B cell (primary cell): ENCODE measurements at regions not wholly inside any gene's neighbourhood (a gene's known extent, or its start where the extent isn't known, plus 50 kb on each side); places are given as distances from the start of the nearest gene placed in this dataset.
A peak's percentile ranks its signal among the peaks of the same experiment; 100 is the strongest.
"Not testable (repeated sequence)": the region's sequence is repeated elsewhere in the genome, so short reads cannot be mapped to it uniquely, and the experiment has no call there.

ENCODE experiments used
- ATAC-seq: fragments of 200-7000 bp; cut with Tn5 transposase; one replicate; pipeline ENCODE4 v1.10.0; 2021; ENCODE audit warnings: low read depth, mild to moderate bottlenecking, moderate number of reproducible peaks, moderate library complexity
- CTCF ChIA-PET: fragments of 350-600 bp; sonication (Branson Sonifier 250); formaldehyde crosslinking; loops from one replicate; lab custom pipeline; 2021; ENCODE audit warnings: antibody characterized with exemption, inconsistent platforms; lab: Charles Lee
- POLR2A ChIA-PET: fragments of 350-600 bp; sonication (Branson Sonifier 250); formaldehyde crosslinking; loops from one replicate; lab custom pipeline; 2021; ENCODE audit warnings: antibody characterized with exemption; lab: Charles Lee
- DNase-seq: peaks from one replicate; pipeline ENCODE4 v3.0.0; 2013
- H2AFZ ChIP-seq: 2 replicates; pipeline ENCODE4 v1.6.1; 2012; ENCODE audit warnings: mild to moderate bottlenecking, low read depth, low read length; ENCODE audit not compliant: insufficient read depth, poor library complexity, severe bottlenecking
- H3K27ac ChIP-seq, 2 donors: 1 replicate in 1 of 2; 2 replicates in 1 of 2; pipeline ENCODE4 v1.5.1; 2012 to 2013; ENCODE audit warnings: low read length in 2 of 2, mild to moderate bottlenecking in 2 of 2, moderate library complexity in 1 of 2
- H3K27me3 ChIP-seq, 4 experiments: fragments of 200-600 bp in 1 of 4; sonication (generic) in 1 of 4; replicated peaks in 1 of 4; 1 replicate in 2 of 4; 2 replicates in 2 of 4; pipeline versions ENCODE4 v1.6.1 to v1.7.0; 2013 to 2016; ENCODE audit warnings: low read length in 3 of 4, mild to moderate bottlenecking in 2 of 4, mixed read lengths in 1 of 4, moderate library complexity in 1 of 4; ENCODE audit not compliant: insufficient read depth in 4 of 4, control insufficient read depth in 3 of 4; ENCODE audit errors: control extremely low read depth in 1 of 4
- H3K36me3 ChIP-seq, 2 experiments: replicated peaks in 1 of 2; 1 replicate in 1 of 2; 2 replicates in 1 of 2; pipeline versions ENCODE4 v1.6.1 to v1.7.1; 2013; ENCODE audit warnings: low read length in 1 of 2; ENCODE audit not compliant: insufficient read depth in 2 of 2, control insufficient read depth in 1 of 2; ENCODE audit errors: control extremely low read depth in 1 of 2, extremely low read depth in 1 of 2
- H3K4me1 ChIP-seq, 2 donors: fragments of 200-600 bp in 1 of 2; sonication (generic) in 1 of 2; 1 replicate in 1 of 2; 2 replicates in 1 of 2; pipeline versions ENCODE4 v1.5.1 to v1.6.1; 2013 to 2017; ENCODE audit warnings: low read length in 2 of 2; ENCODE audit not compliant: control insufficient read depth in 2 of 2, insufficient read depth in 2 of 2
- H3K4me2 ChIP-seq: replicated peaks from 2 replicates; pipeline ENCODE3; 2012; ENCODE audit warnings: mild to moderate bottlenecking, low read depth, low read length; ENCODE audit not compliant: poor library complexity, severe bottlenecking
- H3K4me3 ChIP-seq, 5 experiments: fragments of 200-600 bp in 1 of 5; sonication (generic) in 1 of 5; 1 replicate in 3 of 5; 2 replicates in 2 of 5; pipeline versions ENCODE4 v1.5.1 to v1.7.0; 2011 to 2016; ENCODE audit warnings: low read length in 4 of 5, mild to moderate bottlenecking in 4 of 5, low read depth in 2 of 5, control low read depth in 1 of 5, moderate library complexity in 1 of 5; ENCODE audit not compliant: insufficient read depth in 1 of 5; ENCODE audit errors: control extremely low read depth in 1 of 5, extremely low read depth in 1 of 5
- H3K79me2 ChIP-seq: fragments of 200-600 bp; sonication (generic); one replicate; pipeline ENCODE4 v1.6.0; 2016; ENCODE audit warnings: low read length; ENCODE audit not compliant: control insufficient read depth, insufficient read depth
- H3K9ac ChIP-seq: fragments of 200-600 bp; sonication (generic); 2 replicates; pipeline ENCODE4 v1.6.1; 2017; ENCODE audit warnings: mild to moderate bottlenecking, low read length, moderate library complexity
- H3K9me3 ChIP-seq, 3 donors: one replicate each; pipeline versions ENCODE4 v1.6.1 to v1.7.1; 2013; ENCODE audit warnings: low read length in 2 of 3; ENCODE audit not compliant: control insufficient read depth in 2 of 3, insufficient read depth in 1 of 3; ENCODE audit errors: control extremely low read depth in 1 of 3
- H4K20me1 ChIP-seq: 2 replicates; pipeline ENCODE4 v1.6.0; 2012; ENCODE audit warnings: mild to moderate bottlenecking, low read length; ENCODE audit not compliant: insufficient read depth, control insufficient read depth, poor library complexity, severe bottlenecking
- H3K27ac Mint-ChIP-seq: one replicate; pipeline ENCODE4 v1.8.0; 2021; ENCODE audit warnings: mixed read lengths
- H3K27me3 Mint-ChIP-seq: one replicate; pipeline ENCODE4 v1.8.0; 2021; ENCODE audit warnings: mixed read lengths
- H3K4me1 Mint-ChIP-seq: one replicate; pipeline ENCODE4 v1.8.0; 2021; ENCODE audit warnings: mixed read lengths
- H3K4me3 Mint-ChIP-seq: one replicate; pipeline ENCODE4 v1.8.0; 2021; ENCODE audit warnings: mixed read lengths
- H3K9me3 Mint-ChIP-seq: one replicate; pipeline ENCODE4 v1.8.0; 2022; ENCODE audit warnings: mixed read lengths; ENCODE audit not compliant: insufficient read depth
- WGBS: methylation state at CpG from one replicate; pipeline ENCODE4 v1.1.5; 2013; ENCODE audit warnings: missing lambda C conversion rate; ENCODE audit not compliant: insufficient coverage; 5-methylcytosine and 5-hydroxymethylcytosine counted together
- intact Hi-C: fragments of 100-400 bp; cut with micrococcal nuclease; formaldehyde crosslinking; loops from one replicate; pipeline ENCODE4 v1.10.0; 2022

DNA sequence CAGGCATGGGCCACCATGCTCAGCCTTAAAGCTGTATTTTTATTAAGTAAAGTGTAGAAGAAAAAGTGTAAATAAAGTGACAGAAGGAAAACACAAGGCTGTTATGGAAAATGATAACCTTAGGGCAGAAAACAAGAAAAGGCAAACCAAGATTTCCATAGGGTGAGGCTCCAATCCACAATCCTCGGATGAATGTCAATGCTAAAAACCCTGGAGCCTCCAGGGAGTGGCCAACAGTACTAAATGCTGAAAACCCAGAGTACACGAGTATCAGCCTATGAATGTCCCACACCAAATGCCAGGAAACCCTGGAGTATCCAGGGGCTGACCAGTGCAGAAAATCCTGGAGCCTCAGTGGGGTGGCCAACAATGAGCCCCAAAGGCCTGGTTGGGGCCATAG, 292.6 kb downstream of the RPIA start:
- H2AFZ ChIP-seq, H3K9me3 Mint-ChIP-seq, ATAC-seq, DNase-seq, H3K36me3 ChIP-seq, H3K4me2 ChIP-seq, POLR2A ChIA-PET, CTCF ChIA-PET, H3K27me3 Mint-ChIP-seq, H3K4me3 Mint-ChIP-seq, H3K79me2 ChIP-seq, H3K9ac ChIP-seq, H3K4me1 Mint-ChIP-seq, H3K27ac ChIP-seq, H3K4me1 ChIP-seq, intact Hi-C loops, H3K27me3 ChIP-seq, H3K27ac Mint-ChIP-seq, H4K20me1 ChIP-seq, H3K4me3 ChIP-seq: not testable (repeated sequence)
- peaks cover 0 to 11% (median 0%) of the 10 kb centered on the region in 3 donors for H3K9me3 ChIP-seq
- no CpG with 5 or more reads among the region's 2 CpGs for WGBS

DNA sequence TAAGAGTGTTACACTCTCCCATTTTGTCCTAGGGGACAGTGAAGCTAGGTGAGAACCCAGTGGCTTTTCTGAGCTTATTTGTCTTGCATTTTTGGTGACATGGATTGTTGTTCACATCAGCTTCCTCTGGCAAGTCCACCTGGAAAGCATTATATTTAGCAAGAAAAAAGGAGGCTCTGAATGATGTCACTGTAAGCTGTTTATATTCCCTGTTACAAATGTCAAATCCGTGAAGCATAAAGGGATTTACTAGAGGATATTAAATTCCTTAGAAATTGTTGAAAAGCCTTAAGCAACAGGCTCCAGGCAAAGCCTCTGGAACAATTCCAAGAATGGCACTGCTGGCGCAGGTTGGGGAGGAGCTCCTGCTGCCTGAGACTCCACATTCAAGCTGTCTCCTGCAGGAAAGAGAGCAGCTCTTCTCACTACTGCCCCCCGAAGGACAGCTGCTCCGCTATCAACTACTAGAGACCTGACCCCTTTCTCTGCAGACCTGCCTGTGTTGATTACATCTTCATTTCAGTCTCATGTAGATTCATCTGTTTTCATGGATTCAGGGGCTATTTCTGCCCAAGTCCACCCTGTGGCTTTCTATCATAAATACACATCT, 295.4 kb downstream of the RPIA start:
- H3K27ac Mint-ChIP-seq, ATAC-seq, intact Hi-C loops, H3K4me1 Mint-ChIP-seq, H3K79me2 ChIP-seq, H3K27me3 ChIP-seq, H3K4me1 ChIP-seq, H3K36me3 ChIP-seq, CTCF ChIA-PET, H3K9me3 ChIP-seq, POLR2A ChIA-PET, H4K20me1 ChIP-seq, H3K27ac ChIP-seq, DNase-seq, H3K4me3 ChIP-seq, H3K9me3 Mint-ChIP-seq, H3K4me2 ChIP-seq, H3K4me3 Mint-ChIP-seq, H3K9ac ChIP-seq, H3K27me3 Mint-ChIP-seq, H2AFZ ChIP-seq: not testable (repeated sequence)
- no CpG with 5 or more reads among the region's 4 CpGs for WGBS

DNA sequence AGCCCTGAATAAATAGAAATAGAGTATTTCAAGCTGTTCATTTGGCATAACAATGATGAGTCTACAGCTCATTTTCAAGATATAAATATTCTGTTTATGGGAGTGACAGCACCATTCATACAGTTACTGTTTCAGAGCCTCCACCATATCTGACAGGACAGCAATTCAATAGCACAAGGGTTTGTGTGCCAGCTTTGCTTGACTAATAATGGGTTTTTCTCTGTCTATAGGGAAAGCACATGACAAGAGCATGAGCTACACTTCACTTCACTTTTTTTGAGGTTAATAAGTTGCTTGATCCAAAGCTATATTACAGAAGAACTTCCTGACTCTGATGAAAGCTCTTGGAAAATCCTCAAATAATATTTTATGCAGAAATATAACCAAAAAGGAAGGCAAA, 297.1 kb downstream of the RPIA start:
- H3K4me1 ChIP-seq, H3K27ac Mint-ChIP-seq, CTCF ChIA-PET, H3K27ac ChIP-seq, ATAC-seq, H3K9ac ChIP-seq, POLR2A ChIA-PET, H4K20me1 ChIP-seq, H3K36me3 ChIP-seq, H3K27me3 Mint-ChIP-seq, H3K79me2 ChIP-seq, intact Hi-C loops, H3K4me3 Mint-ChIP-seq, H3K4me3 ChIP-seq, H3K9me3 Mint-ChIP-seq, DNase-seq, H3K4me2 ChIP-seq, H2AFZ ChIP-seq, H3K27me3 ChIP-seq: not testable (repeated sequence)
- H3K4me1 Mint-ChIP-seq = peaks cover 10% of the 10 kb centered on the region
- H3K9me3 ChIP-seq = peaks cover 0 to 17% (median 0%) of the 10 kb centered on the region in 3 donors

DNA sequence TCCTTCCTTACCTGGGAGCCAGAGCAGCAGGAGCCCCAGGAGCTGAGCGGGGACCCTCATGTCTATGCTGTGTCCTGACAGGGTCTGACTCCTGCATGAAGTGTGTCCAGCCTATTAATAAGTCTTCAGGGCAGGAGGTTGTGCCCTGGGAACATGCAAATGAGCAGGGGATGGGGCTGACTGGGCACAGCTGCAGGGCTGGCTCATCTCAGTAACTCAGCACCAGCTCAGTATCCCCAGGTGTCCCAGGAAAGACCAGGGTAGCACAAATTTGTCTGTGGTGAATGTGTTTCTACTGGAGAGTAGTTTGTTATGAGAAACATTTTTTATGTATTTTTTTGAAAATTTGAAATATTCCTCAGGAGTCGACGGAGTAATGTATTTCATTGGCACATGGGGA, 301.3 kb downstream of the RPIA start:
- H3K4me1 Mint-ChIP-seq = peaks cover 14% of the 10 kb centered on the region
- peak overlapping the region; percentile 64 for H3K4me3 Mint-ChIP-seq
- H3K9ac ChIP-seq, H3K79me2 ChIP-seq, H3K9me3 Mint-ChIP-seq, H3K4me1 ChIP-seq, H4K20me1 ChIP-seq, H3K27me3 ChIP-seq, H3K27ac ChIP-seq, H3K27me3 Mint-ChIP-seq, ATAC-seq, CTCF ChIA-PET, H3K36me3 ChIP-seq, DNase-seq, H2AFZ ChIP-seq, intact Hi-C loops, POLR2A ChIA-PET: not testable (repeated sequence)
- H3K27ac Mint-ChIP-seq = peak overlapping the region; percentile 50
- H3K9me3 ChIP-seq = peaks cover 0 to 19% (median 0%) of the 10 kb centered on the region in 3 donors
- peak overlapping the region in 1 of 5 experiments; percentile 36 for H3K4me3 ChIP-seq
- peak overlapping the region; percentile 22 for H3K4me2 ChIP-seq
- WGBS = no CpG with 5 or more reads among the region's 3 CpGs
